H9 (cell line): ENCODE measurements at regions not wholly inside any gene's neighbourhood (a gene's known extent, or its start where the extent isn't known, plus 50 kb on each side); places are given as distances from the start of the nearest gene placed in this dataset.

Experiments used
- DNase-seq: peaks from one replicate; pipeline ENCODE4 v3.0.0-alpha.2; 2017
- H2AFZ ChIP-seq: one replicate; pipeline ENCODE4 v1.6.1; 2013; ENCODE audit warnings: mild to moderate bottlenecking, low read length, control low read depth, moderate library complexity
- H2AK5ac ChIP-seq: 2 replicates; pipeline ENCODE4 v1.6.1; 2013; ENCODE audit warnings: low read length, control low read depth, mixed read lengths; ENCODE audit not compliant: insufficient read length
- H2BK120ac ChIP-seq: one replicate; pipeline ENCODE4 v1.6.1; 2013; ENCODE audit warnings: low read depth, mild to moderate bottlenecking, low read length, control low read depth, inconsistent platforms; ENCODE audit not compliant: poor library complexity, severe bottlenecking
- H2BK12ac ChIP-seq: 2 replicates; pipeline ENCODE4 v1.6.1; 2013; ENCODE audit warnings: low read length, control low read depth, mixed read lengths, low read depth; ENCODE audit not compliant: insufficient read length
- H2BK15ac ChIP-seq: 2 replicates; pipeline ENCODE4 v1.6.1; 2013; ENCODE audit warnings: low read depth, low read length, control low read depth
- H2BK20ac ChIP-seq: one replicate; pipeline ENCODE4 v1.6.1; 2013; ENCODE audit warnings: low read depth, mild to moderate bottlenecking, low read length, control low read depth, inconsistent platforms; ENCODE audit not compliant: poor library complexity, severe bottlenecking
- H2BK5ac ChIP-seq: 2 replicates; pipeline ENCODE4 v1.6.1; 2013; ENCODE audit warnings: low read length, control low read depth, mixed read lengths; ENCODE audit not compliant: insufficient read length
- H3K14ac ChIP-seq: 2 replicates; pipeline ENCODE4 v1.6.1; 2013; ENCODE audit warnings: low read length, control low read depth; ENCODE audit not compliant: insufficient read depth
- H3K18ac ChIP-seq: 2 replicates; pipeline ENCODE4 v1.6.1; 2013; ENCODE audit warnings: low read depth, mild to moderate bottlenecking, mixed read lengths, low read length, control low read depth; ENCODE audit not compliant: insufficient read length
- H3K23ac ChIP-seq: 2 replicates; pipeline ENCODE4 v1.6.1; 2013; ENCODE audit warnings: low read length, control low read depth, mixed read lengths, low read depth; ENCODE audit not compliant: insufficient read length
- H3K23me2 ChIP-seq: 2 replicates; pipeline ENCODE4 v1.6.1; 2013; ENCODE audit warnings: low read depth, mild to moderate bottlenecking, mixed read lengths, low read length, control low read depth; ENCODE audit not compliant: insufficient read length, poor library complexity, severe bottlenecking
- H3K27ac ChIP-seq: 2 replicates; pipeline ENCODE4 v1.5.1; 2013; ENCODE audit warnings: low read length, control low read depth, mixed read lengths, low read depth; ENCODE audit not compliant: insufficient read length
- H3K27me3 ChIP-seq: 2 replicates; pipeline ENCODE4 v1.6.1; 2013; ENCODE audit warnings: low read length, control low read depth, inconsistent platforms; ENCODE audit not compliant: insufficient read depth
- H3K4ac ChIP-seq: 2 replicates; pipeline ENCODE4 v1.6.1; 2013; ENCODE audit warnings: low read depth, mild to moderate bottlenecking, control low read depth, inconsistent platforms, low read length, moderate library complexity
- H3K4me1 ChIP-seq: 2 replicates; pipeline ENCODE4 v1.6.1; 2013; ENCODE audit warnings: low read length, control low read depth, inconsistent platforms; ENCODE audit not compliant: insufficient read depth
- H3K4me2 ChIP-seq: 2 replicates; pipeline ENCODE4 v1.6.1; 2013; ENCODE audit warnings: low read length, control low read depth, mixed read lengths; ENCODE audit not compliant: insufficient read length, insufficient read depth
- H3K56ac ChIP-seq: 2 replicates; pipeline ENCODE4 v1.6.1; 2013; ENCODE audit warnings: low read depth, mild to moderate bottlenecking, mixed read lengths, low read length, control low read depth; ENCODE audit not compliant: insufficient read length
- H3K79me1 ChIP-seq: 2 replicates; pipeline ENCODE4 v1.6.1; 2013; ENCODE audit warnings: low read depth, mild to moderate bottlenecking, moderate library complexity, low read length, control low read depth, inconsistent platforms; ENCODE audit not compliant: insufficient read depth, poor library complexity, severe bottlenecking
- H3K79me2 ChIP-seq: 2 replicates; pipeline ENCODE4 v1.6.1; 2013; ENCODE audit warnings: low read length, control low read depth, inconsistent platforms; ENCODE audit not compliant: insufficient read depth
- H3K9ac ChIP-seq: 2 replicates; pipeline ENCODE4 v1.6.1; 2013; ENCODE audit warnings: low read length, control low read depth, mixed read lengths; ENCODE audit not compliant: insufficient read length; ENCODE audit errors: extremely low read depth
- H3K9me3 ChIP-seq: one replicate; pipeline ENCODE4 v1.6.1; 2013; ENCODE audit warnings: low read depth, low read length, inconsistent platforms; ENCODE audit not compliant: control insufficient read depth
- H3T11ph ChIP-seq: one replicate; pipeline ENCODE4 v1.6.1; 2013; ENCODE audit warnings: mild to moderate bottlenecking, low read length, control low read depth, inconsistent platforms
- H4K20me1 ChIP-seq: one replicate; pipeline ENCODE4 v1.6.1; 2013; ENCODE audit not compliant: control insufficient read depth, insufficient read length, insufficient read depth
- H4K5ac ChIP-seq: 2 replicates; pipeline ENCODE4 v1.6.1; 2013; ENCODE audit warnings: low read depth, mild to moderate bottlenecking, mixed read lengths, low read length, control low read depth; ENCODE audit not compliant: insufficient read length
- H4K8ac ChIP-seq: replicated peaks from 2 replicates; pipeline ENCODE4 v1.6.1; 2013; ENCODE audit warnings: low read length, control low read depth, mixed read lengths, low read depth; ENCODE audit not compliant: insufficient read length
- H4K91ac ChIP-seq: 2 replicates; pipeline ENCODE4 v1.6.1; 2013; ENCODE audit warnings: low read depth, mild to moderate bottlenecking, moderate library complexity, mixed read lengths, low read length, control low read depth; ENCODE audit not compliant: insufficient read length
- H3K27ac Mint-ChIP-seq, 3 experiments: 2 replicates in 2 of 3; 3 replicates in 1 of 3; pipeline ENCODE4 v1.8.0; 2020 to 2021; ENCODE audit warnings: mixed read lengths in 3 of 3, mild to moderate bottlenecking in 1 of 3, moderate library complexity in 1 of 3
- H3K27me3 Mint-ChIP-seq: 2 replicates; pipeline ENCODE4 v1.8.0; 2021; ENCODE audit warnings: low read depth, mild to moderate bottlenecking, moderate library complexity, mixed read lengths
- H3K36me3 Mint-ChIP-seq, 3 experiments: 2 replicates in 2 of 3; 3 replicates in 1 of 3; pipeline ENCODE4 v1.8.0; 2020 to 2021; ENCODE audit warnings: low read depth in 3 of 3, mixed read lengths in 3 of 3; ENCODE audit not compliant: insufficient read depth in 1 of 3
- H3K4me1 Mint-ChIP-seq, 2 experiments: 2 replicates each; pipeline ENCODE4 v1.8.0; 2020; ENCODE audit warnings: mixed read lengths in 2 of 2
- H3K4me3 Mint-ChIP-seq, 2 experiments: 2 replicates in 1 of 2; 3 replicates in 1 of 2; pipeline ENCODE4 v1.8.0; 2020 to 2021; ENCODE audit warnings: mild to moderate bottlenecking in 2 of 2, mixed read lengths in 2 of 2, moderate library complexity in 1 of 2
- H3K9me3 Mint-ChIP-seq, 2 experiments: 2 replicates in 1 of 2; 3 replicates in 1 of 2; pipeline ENCODE4 v1.8.0; 2020; ENCODE audit warnings: mild to moderate bottlenecking in 2 of 2, mixed read lengths in 2 of 2, moderate library complexity in 1 of 2
- WGBS: extraction: QIAGEN DNeasy Blood & Tissue Kit; methylation state at CpG from one replicate; pipeline ENCODE4 v1.1.7; 2013; ENCODE audit warnings: missing lambda C conversion rate, low lambda C conversion rate, mixed read lengths; ENCODE audit not compliant: insufficient read length; ENCODE audit errors: extremely low coverage; 5-methylcytosine and 5-hydroxymethylcytosine counted together
- TF ChIP-seq, protein P1 (sequence below): fragments of 200-600 bp; sonication (generic); conservative IDR thresholded peaks from 3 replicates; pipeline ENCODE4 v1.8.0; 2021; ENCODE audit warnings: antibody characterized with exemption, mild to moderate bottlenecking

DNA sequence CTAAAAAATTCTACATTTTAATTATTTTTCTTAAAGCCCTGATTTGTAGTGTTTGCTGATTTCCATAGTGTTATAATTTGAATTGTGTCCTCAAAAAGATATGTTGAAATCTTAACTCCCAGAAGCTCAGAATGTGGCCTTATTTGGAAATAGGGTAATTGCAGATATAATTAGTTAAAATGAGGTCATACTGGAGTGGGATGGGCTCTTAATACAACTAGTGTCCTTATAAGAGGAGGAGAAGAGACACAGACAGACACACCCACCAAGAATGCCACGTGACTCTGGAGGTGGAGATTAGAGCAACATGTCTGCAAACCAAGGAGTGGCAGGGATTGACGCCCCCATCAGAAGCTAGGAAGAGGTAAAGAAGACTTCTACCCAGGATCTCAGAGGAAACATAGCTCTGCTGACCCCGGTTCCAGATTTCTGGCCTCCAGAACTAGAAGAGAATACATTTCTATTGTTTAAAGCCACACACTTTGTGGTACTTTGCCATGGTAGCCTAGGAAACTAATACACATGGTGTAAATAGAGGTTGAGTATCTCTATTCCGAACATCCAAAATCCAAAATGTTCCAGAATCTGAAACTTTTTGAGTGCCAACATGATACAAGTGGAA is 70.5 kb upstream of the IRF2 start:
- Histone ChIP-seq H3K4ac (no peak overlapping the region), H4K8ac (no peak overlapping the region), H3K4me2 (no peak overlapping the region), H3K27me3 (no peaks in the 10 kb centered on the region), H2BK15ac (no peak overlapping the region), H3K9ac (no peak overlapping the region), H3K79me2 (no peaks in the 10 kb centered on the region), H2AK5ac (no peak overlapping the region), H2BK12ac (no peak overlapping the region), H4K91ac (no peak overlapping the region), H4K20me1 (no peaks in the 10 kb centered on the region), H3K79me1 (no peaks in the 10 kb centered on the region), H2BK20ac (no peak overlapping the region), H3K23ac (no peak overlapping the region), H3K4me1 (no peaks in the 10 kb centered on the region), H2BK120ac (no peak overlapping the region), H3K56ac (no peak overlapping the region), H4K5ac (no peak overlapping the region), H3K23me2 (no peaks in the 10 kb centered on the region), H3K9me3 (no peaks in the 10 kb centered on the region), H3K27ac (no peak overlapping the region), H3K14ac (no peak overlapping the region), H2BK5ac (no peak overlapping the region), H2AFZ (no peak overlapping the region), H3T11ph (no peak overlapping the region), H3K18ac (no peak overlapping the region)
- Mint-ChIP-seq H3K9me3 (no peaks in the 10 kb centered on the region; a peak in 1 of 5 replicates), H3K4me1 (peaks cover 12 to 16% of the 10 kb centered on the region in 2 experiments), H3K36me3 (no peaks in the 10 kb centered on the region; a peak in 1 of 7 replicates), H3K27me3 (no peaks in the 10 kb centered on the region), H3K27ac (no peak overlapping the region), H3K4me3 (no peak overlapping the region)
- TF ChIP-seq, protein P1, sequence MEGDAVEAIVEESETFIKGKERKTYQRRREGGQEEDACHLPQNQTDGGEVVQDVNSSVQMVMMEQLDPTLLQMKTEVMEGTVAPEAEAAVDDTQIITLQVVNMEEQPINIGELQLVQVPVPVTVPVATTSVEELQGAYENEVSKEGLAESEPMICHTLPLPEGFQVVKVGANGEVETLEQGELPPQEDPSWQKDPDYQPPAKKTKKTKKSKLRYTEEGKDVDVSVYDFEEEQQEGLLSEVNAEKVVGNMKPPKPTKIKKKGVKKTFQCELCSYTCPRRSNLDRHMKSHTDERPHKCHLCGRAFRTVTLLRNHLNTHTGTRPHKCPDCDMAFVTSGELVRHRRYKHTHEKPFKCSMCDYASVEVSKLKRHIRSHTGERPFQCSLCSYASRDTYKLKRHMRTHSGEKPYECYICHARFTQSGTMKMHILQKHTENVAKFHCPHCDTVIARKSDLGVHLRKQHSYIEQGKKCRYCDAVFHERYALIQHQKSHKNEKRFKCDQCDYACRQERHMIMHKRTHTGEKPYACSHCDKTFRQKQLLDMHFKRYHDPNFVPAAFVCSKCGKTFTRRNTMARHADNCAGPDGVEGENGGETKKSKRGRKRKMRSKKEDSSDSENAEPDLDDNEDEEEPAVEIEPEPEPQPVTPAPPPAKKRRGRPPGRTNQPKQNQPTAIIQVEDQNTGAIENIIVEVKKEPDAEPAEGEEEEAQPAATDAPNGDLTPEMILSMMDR, result no peak
- WGBS, result no CpG with 5 or more reads among the region's 4 CpGs
- DNase-seq, result no peak
